Activated CD4-positive, CD25-positive, alpha-beta regulatory T cell (primary cell): ENCODE measurements at regions not wholly inside any gene's neighbourhood (a gene's known extent, or its start where the extent isn't known, plus 50 kb on each side); places are given as distances from the start of the nearest gene placed in this dataset.

Experiments
- DNase-seq, 4 experiments: peaks; one replicate each; lab custom pipeline; 2025; lab: John Stamatoyannopoulos, UW

DNA sequence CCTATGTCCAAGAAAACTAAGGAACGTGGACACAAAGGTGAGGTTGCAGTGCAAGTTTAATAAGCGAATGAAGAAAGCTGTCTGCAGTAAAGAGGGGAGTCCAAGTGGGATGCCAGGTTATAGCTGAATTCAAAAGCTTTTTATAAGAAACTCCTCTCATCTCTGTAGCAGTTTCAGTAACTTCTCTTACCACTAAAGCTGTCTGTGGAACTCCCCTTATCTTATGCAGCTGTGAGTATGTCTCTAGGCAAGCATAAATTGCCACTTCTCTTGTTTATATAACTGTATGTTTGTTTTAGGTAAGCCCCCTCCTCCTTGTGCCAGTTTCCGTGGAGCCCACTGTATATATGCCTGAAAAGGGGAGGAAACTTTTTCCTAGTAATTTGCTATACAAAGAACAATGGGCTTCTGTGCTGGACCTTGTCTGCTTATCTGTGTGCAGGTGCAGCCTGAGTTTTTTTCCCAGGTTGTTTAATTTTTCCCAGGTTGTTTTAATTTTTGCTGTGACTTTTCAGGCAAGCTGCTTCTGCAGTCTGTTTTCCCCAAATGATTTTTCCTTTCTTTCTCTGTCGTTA lies 875.1 kb upstream of the EPHA6 start:
- no peak for DNase-seq

- no peak for DNase-seq
These were observed 848.6 kb upstream of the EPHA6 start for GRCh38 chr3:95965704-95966336.

DNA sequence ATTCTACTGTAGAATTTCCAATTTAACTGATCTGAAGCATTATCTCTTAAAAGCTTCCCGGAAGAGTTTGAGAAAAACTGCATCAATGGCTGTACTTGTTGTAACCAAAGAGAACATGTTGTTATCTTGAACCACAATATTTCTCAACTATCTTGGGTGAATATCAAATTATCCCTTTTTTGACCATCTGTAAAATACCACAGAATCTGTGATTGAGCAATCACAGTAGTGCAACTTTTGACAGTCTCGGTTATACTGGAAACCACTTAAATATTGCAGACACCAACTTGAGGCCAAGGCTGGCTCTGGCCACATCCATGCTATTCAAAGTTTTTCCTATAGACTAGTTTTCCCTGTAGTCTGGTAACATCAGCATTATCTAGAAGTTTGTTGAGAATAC lies 842.8 kb upstream of the EPHA6 start:
- DNase-seq = no peak

DNA sequence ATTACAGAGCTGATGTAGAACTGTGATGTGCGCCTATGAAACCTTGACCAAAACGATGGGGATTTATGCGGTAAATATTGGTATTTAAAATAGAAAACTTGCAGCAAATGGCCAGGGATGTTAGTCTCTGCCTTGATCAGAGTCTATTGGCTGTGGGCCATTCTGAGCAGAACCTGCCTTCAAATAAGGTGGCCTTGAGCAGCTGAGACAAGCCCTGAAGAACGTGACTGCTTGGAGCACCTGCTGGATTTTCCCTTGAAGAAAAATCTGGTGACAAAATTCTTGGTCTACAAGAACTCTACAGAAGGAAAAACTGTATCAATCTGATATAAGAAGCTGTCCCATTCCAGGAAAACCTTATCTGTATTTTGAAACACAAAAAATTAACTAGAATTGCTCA lies 820.1 kb upstream of the EPHA6 start:
- DNase-seq = no peak

- no peak for DNase-seq
These were observed 813.4 kb upstream of the EPHA6 start for GRCh38 chr3:96000966-96001365.

DNA sequence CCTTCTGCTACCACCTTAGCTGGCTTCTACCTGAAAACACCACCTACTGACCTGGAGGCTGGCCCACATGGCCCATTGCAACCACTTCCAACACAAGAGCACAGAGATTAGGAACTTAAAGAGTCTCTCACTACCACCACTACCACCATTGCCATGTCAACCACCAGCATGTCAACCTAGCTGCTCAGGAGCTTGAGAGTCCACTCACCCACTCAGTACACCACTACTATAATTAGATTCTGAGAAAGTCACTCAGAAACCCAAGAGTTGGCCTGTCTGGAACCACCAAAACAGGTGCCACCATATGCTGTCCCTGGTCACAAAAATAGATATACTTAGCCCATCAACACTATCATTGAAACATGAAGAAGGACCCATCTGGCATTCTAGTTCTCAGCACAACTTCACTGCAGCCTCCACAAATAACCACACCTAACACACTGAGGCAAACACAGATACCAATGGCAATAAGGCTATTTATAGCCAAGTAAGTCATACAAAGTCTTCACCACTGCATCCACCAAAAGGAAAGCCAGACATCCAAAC lies 806.7 kb upstream of the EPHA6 start:
- DNase-seq = no peak

GRCh38 chr3:96012939-96013338 lies 801.5 kb upstream of the EPHA6 start:
- no peak for DNase-seq

DNA sequence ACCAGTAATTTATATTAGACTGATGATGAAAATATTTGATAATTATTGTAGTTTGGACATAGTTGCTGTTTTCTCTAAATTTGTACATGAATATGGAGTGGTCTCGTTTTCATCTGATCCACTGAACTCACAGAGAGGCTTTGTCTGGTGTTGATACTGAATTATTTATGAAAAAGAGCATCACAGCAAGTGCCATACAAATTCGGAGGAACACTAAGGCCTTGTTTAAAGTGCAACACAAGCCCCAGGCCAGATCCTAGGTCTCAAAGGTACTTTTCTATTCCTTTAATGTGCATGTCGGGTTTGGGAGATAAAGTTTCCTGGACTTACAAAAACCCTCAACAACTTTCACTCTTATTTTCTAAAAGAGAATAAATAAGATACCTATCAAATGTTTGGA lies 796.8 kb upstream of the EPHA6 start:
- no peak for DNase-seq

GRCh38 chr3:96022676-96023075 lies 791.7 kb upstream of the EPHA6 start:
- no peak for DNase-seq

DNA sequence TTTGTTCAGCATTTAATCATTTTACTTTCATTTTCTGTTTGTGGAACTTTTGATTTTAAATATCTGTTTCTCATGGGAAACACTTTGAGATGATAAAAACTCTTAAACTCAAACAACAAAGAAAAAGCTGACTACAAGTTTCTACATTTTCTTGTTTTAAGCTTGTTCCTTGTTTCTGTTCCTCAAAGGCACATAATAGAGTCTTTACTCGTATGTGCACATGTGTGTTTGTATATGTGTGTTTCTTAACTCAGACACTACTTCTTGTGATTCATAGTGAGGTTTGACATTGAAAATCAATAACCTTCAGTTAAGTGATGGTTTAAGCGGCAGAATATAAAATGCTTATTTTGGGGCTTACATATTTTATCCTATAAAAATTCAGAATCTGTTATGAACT lies 786.7 kb upstream of the EPHA6 start:
- no peak for DNase-seq

GRCh38 chr3:96039632-96040031 lies 774.8 kb upstream of the EPHA6 start:
- no peak for DNase-seq

- no peak for DNase-seq
These were observed 755.1 kb upstream of the EPHA6 start for GRCh38 chr3:96059301-96059700.

DNA sequence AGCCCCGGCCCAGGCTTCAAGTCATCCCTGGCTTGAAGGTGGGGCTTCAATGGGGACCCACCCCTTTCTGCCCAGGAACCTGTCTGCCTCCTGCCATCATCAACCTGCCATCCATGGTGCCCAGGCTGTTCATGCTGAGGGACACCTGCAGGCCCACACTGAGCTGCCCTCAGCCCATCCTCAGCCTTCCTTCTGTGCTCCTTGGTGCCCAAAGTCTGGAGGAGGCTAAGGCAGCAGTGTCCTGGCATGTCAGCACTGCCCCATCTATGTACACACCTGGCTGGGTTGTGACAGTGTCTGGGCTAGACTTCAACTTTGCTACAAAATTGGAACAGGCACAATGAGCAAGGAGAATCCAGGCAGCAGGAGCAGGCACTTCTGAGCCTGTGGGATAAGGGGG lies 745.3 kb upstream of the EPHA6 start:
- DNase-seq = no peak

DNA sequence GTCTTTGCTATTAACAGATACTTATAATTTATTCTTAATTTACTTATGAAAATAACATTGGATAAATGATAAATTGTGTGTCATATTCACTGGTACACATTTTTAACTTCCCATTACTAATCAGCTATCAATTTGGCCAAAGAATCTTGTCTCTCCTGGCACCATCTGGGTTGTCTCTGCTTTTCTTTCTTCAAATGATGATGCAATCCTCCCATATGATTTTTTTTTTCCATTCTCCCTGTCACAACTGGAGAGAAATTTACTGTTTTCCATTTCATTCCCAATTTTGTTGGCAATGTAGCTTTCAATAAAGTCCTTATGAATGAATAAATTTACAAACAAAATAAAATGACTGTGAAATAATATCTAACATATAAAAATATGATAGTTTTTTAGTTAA lies 743.7 kb upstream of the EPHA6 start:
- no peak for DNase-seq

GRCh38 chr3:96071097-96071496 lies 743.3 kb upstream of the EPHA6 start:
- DNase-seq = no peak

DNA sequence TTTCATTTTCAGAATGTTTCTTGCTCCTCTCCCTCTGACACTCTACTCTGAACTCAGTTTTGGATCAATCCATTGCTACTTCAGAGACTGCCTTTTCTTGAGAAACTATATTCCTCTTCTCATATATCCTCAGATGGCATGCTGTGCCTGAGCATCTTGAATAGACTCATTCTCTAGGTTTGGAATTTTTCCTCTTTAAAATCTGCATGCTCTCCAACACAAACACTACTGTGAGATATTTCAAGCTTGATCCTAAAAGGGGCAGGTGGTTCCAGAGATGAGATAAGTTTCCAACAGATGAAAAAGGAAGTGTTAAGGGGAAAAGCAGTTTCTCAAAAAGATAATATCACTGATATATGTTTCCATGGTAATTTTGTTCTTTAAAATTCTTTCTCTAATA lies 742.2 kb upstream of the EPHA6 start:
- DNase-seq = no peak

- DNase-seq = no peak
These were observed 730.8 kb upstream of the EPHA6 start for GRCh38 chr3:96083610-96084009.

DNA sequence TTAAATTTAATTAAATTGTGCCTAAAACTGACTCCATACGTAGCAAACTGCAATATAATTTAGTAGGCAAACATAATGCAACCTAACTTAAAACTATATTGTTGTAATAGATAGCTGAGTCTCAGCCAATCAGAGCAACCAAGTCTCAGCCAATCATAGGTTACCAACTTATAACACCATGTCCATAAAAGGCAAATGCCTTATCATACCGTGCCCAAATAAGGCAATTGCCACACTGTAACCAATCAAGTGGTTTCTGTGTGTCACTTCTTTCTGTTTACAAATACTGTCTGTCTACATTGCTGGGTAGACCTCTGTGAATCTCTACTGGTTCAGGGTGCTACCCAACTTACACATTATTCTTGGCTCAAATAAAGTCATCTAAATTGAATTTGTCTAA lies 728.4 kb upstream of the EPHA6 start:
- no peak for DNase-seq

GRCh38 chr3:96101006-96101560 lies 713.3 kb upstream of the EPHA6 start:
- DNase-seq = no peak

GRCh38 chr3:96106701-96107100 lies 707.7 kb upstream of the EPHA6 start:
- no peak for DNase-seq
